ENCODE measurements at regions not wholly inside any gene's neighbourhood (a gene's known extent, or its start where the extent isn't known, plus 50 kb on each side); places are given as distances from the start of the nearest gene placed in this dataset.

DNA sequence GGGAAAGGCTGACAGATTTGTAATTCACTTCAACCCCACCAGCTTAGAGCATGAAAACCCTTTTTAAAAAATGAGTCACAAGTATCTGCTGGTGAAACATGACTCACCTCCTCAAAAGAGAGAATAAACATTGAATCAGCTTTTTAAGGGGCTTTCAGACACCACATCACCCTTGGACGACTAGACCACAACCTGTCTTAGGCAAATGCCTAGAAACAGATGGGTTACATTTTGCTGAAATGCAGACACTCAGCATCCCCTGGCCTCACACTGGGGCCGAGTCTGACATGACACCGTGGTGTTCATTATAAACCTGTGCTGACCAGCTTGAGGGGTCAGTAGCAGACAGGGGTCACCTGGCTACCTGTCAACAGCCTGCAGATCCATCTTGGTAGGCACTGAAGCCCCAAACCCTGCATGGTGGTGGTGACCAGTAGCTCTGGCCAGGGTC is 175.3 kb upstream of the CST7 start:
- no peak overlapping the region for H3K4me3 Mint-ChIP-seq

DNA sequence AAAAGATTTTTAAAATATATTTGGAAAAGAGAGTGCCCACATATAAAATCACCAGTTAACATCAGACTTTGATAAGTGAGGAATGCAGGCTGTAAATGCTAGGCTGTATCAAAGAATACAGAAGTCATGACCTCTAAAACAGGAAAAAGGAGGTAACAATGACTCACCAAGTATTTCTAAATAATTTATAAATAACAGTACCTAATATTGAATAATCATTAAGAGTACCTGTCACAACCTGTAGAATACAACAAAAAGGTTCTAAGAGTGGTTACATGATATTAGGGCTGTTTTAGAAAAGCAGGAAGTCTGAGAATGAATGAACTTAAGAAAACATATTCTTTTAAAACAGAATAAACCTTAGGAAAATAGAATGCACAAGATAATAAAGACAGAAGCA is 173.1 kb upstream of the CST7 start:
- Mint-ChIP-seq H3K9me3 (peaks cover 4% of the 10 kb centered on the region), H3K27ac (ENCODE audit: unreplicated experiment) (no peak overlapping the region), H3K27me3 (ENCODE audit: low read depth) (peaks cover 48% of the 10 kb centered on the region), H3K4me3 (no peak overlapping the region), H3K36me3 (ENCODE audit: low read depth) (no peaks in the 10 kb centered on the region), H3K4me1 (no peaks in the 10 kb centered on the region)
- DNase-seq (ENCODE audit: low read depth, low spot score): no peak
- TF ChIP-seq, protein P1, sequence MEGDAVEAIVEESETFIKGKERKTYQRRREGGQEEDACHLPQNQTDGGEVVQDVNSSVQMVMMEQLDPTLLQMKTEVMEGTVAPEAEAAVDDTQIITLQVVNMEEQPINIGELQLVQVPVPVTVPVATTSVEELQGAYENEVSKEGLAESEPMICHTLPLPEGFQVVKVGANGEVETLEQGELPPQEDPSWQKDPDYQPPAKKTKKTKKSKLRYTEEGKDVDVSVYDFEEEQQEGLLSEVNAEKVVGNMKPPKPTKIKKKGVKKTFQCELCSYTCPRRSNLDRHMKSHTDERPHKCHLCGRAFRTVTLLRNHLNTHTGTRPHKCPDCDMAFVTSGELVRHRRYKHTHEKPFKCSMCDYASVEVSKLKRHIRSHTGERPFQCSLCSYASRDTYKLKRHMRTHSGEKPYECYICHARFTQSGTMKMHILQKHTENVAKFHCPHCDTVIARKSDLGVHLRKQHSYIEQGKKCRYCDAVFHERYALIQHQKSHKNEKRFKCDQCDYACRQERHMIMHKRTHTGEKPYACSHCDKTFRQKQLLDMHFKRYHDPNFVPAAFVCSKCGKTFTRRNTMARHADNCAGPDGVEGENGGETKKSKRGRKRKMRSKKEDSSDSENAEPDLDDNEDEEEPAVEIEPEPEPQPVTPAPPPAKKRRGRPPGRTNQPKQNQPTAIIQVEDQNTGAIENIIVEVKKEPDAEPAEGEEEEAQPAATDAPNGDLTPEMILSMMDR (conservative IDR thresholded peaks at IDR 0.05): no peak

More for the DNA sequence above, 175.3 kb upstream of the CST7 start:
- peaks cover 4% of the 10 kb centered on the region for H3K9me3 Mint-ChIP-seq
- H3K27ac Mint-ChIP-seq (ENCODE audit: unreplicated experiment): no peak overlapping the region
- no peak for DNase-seq (ENCODE audit: low read depth, low spot score)
- peaks cover 54% of the 10 kb centered on the region for H3K27me3 Mint-ChIP-seq (ENCODE audit: low read depth)
- TF ChIP-seq, protein P1 (conservative IDR thresholded peaks at IDR 0.05): no peak
- H3K36me3 Mint-ChIP-seq (ENCODE audit: low read depth): no peaks in the 10 kb centered on the region
- H3K4me1 Mint-ChIP-seq: no peaks in the 10 kb centered on the region

DNA sequence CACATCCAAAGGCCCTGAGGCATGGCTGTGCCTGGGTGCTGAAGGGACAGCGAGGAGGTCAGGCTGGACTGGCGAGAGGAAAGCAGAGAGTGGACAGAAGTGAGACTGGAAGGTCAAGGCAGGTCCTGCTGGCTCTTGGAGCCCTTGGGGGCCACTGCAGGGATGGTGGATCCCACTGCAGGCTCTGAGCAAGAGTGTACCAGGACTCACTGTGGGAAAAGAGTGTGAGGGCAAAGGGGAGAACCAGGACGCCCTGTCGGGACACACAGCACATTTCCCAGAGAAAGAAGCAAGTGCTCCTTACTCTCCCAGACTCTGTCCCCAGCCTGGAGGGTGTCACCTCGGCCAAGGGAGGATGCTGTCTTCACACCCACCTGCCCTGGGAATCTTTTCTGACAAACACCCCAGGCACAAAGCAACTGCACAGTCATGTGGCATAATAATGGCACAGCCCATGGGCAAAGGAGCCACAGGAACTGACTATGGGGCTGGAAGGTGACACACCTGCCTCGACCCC is 172.3 kb upstream of the CST7 start:
- Mint-ChIP-seq H3K4me1 (no peaks in the 10 kb centered on the region), H3K27me3 (ENCODE audit: low read depth) (peaks cover 41% of the 10 kb centered on the region), H3K9me3 (peaks cover 4% of the 10 kb centered on the region), H3K27ac (ENCODE audit: unreplicated experiment) (peak overlapping the region; percentile 60), H3K4me3 (no peak overlapping the region), H3K36me3 (ENCODE audit: low read depth) (no peaks in the 10 kb centered on the region)
- TF ChIP-seq, protein P1 (conservative IDR thresholded peaks at IDR 0.05): no peak
- no peak for DNase-seq (ENCODE audit: low read depth, low spot score)

DNA sequence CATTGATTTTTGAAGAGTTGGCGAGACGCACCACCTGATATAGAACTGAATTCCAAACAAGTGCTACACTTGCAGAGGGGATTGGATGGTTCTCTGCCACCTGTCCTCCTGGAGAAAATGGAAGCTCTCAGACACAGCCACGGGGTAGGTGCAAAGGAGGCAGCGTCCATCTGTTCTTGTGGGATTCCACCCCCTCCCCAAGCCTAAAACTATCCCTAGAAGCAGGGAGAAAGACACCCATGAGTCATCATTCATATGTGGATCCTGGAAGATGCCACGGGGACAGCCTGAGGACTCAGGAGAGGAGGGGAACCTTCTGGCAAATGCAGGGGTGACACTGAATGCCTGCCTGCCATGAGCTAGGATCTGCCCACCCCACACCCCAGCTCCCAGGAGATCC is 171.3 kb upstream of the CST7 start:
- H3K4me1 Mint-ChIP-seq: no peaks in the 10 kb centered on the region
- no peaks in the 10 kb centered on the region for H3K36me3 Mint-ChIP-seq (ENCODE audit: low read depth)
- no peak overlapping the region for H3K4me3 Mint-ChIP-seq
- no peak overlapping the region for H3K27ac Mint-ChIP-seq (ENCODE audit: unreplicated experiment)
- peaks cover 4% of the 10 kb centered on the region for H3K9me3 Mint-ChIP-seq
- TF ChIP-seq, protein P1 (conservative IDR thresholded peaks at IDR 0.05): no peak
- peaks cover 36% of the 10 kb centered on the region for H3K27me3 Mint-ChIP-seq (ENCODE audit: low read depth)
- DNase-seq (ENCODE audit: low read depth, low spot score): no peak

DNA sequence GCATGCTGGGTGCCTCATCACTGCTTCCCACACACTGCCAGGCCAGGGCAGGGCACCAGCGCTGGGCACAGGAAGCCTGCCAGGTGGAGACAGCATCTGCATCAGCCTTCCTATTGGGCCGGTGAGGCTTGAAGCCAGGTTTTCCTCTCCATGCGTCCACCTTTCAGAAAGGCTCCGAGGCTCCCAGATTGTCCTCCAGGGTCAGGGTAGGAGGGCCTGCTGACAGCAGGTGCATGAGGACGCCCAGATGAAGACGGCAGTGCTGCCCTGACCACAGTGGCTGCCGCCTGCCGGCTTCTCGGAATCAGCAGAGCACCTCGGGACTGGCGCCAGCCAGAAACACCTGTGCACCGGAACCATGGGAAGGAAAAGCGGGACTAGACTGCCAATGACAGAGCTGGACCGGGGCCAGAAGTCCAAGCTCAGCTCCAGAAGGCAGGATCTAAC is 170.5 kb upstream of the CST7 start:
- Mint-ChIP-seq H3K4me3 (no peak overlapping the region), H3K36me3 (ENCODE audit: low read depth) (no peaks in the 10 kb centered on the region), H3K27me3 (ENCODE audit: low read depth) (peaks cover 33% of the 10 kb centered on the region), H3K4me1 (no peaks in the 10 kb centered on the region), H3K27ac (ENCODE audit: unreplicated experiment) (no peak overlapping the region), H3K9me3 (peaks cover 4% of the 10 kb centered on the region)
- TF ChIP-seq, protein P1 (conservative IDR thresholded peaks at IDR 0.05): no peak
- no peak for DNase-seq (ENCODE audit: low read depth, low spot score)
